ENCODE measurements at regions not wholly inside any gene's neighbourhood (a gene's known extent, or its start where the extent isn't known, plus 50 kb on each side); places are given as distances from the start of the nearest gene placed in this dataset.

DNA sequence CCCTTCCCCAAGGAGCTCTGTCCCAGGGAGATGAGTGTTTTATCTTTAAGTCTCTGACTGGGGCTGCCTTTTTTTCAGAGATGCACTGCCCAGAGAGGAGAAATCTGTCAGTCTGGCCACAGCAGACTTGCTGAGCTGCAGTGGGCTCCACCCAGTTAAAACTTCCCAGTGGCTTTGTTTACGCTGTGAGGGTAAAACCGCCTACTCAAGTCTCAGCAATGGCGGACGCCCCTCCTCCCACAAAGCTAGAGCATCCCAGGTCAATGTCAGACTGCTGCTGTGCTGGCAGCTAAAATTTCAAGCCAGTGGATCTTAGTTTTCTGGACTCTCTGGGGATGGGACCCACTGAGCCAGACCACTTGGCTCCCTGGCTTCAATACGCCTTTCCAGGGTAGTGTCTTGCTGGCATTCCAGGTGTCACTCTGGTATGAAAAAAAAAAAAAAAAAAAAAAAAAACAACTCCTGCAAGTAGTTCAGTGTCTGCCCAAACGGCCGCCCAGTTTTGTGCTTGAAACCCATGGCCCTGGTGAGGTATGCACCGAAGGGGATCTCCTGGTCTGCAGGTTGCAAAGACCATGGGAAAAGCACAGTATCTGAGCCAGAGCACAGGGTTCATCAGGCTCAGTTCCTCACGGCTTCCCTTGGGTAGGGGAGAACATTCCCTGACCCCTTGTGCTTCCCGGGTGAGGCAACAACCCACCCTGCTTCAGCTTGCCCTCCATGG, 1616.1 kb upstream of the ADGRL3 start:
- TF ChIP-seq POLR2AphosphoS5 (IDR thresholded peaks at IDR 0.05; ENCODE audit: insufficient read depth, low read depth, low read length) (no peak), CTCF (IDR thresholded peaks at IDR 0.05; ENCODE audit: extremely low read depth in 1 of 2, insufficient read depth in 1 of 2, low read depth in 1 of 2, low read length in 2 of 2) (no peak), POLR2A (IDR thresholded peaks at IDR 0.05; ENCODE audit: low read depth, low read length) (no peak), EZH2 (IDR thresholded peaks at IDR 0.05; ENCODE audit: borderline replicate concordance, low read depth, low read length, severe bottlenecking) (no peak), GATA2 (IDR thresholded peaks at IDR 0.05; ENCODE audit: insufficient read depth, insufficient read length, low read depth, low read length) (no peak)
